ENCODE measurements at regions not wholly inside any gene's neighbourhood (a gene's known extent, or its start where the extent isn't known, plus 50 kb on each side); places are given as distances from the start of the nearest gene placed in this dataset.

- Histone ChIP-seq H3K27ac (no peak overlapping the region), H3K4me3 (no peak overlapping the region), H3K9me3 (no peaks in the 10 kb centered on the region), H3K36me3 (no peaks in the 10 kb centered on the region), H3K4me1 (no peaks in the 10 kb centered on the region), H3K27me3 (no peaks in the 10 kb centered on the region)
- no peak for DNase-seq (ENCODE audit: extremely low spot score in 2 of 2)
- TF ChIP-seq POLR2AphosphoS5 (IDR thresholded peaks at IDR 0.05; ENCODE audit: insufficient read depth in 1 of 2, low read depth in 1 of 2): no peak
- no peak for TF ChIP-seq CTCF (IDR thresholded peaks at IDR 0.05)
- no peak for TF ChIP-seq POLR2A (IDR thresholded peaks at IDR 0.05)
- intact Hi-C loops (cut with DNase I): no loop called here
Observed at GRCh38 chr1:75023005-75023404, 111.2 kb upstream of the LHX8 start.

- Histone ChIP-seq H3K4me3 (no peak overlapping the region), H3K27me3 (no peaks in the 10 kb centered on the region), H3K9me3 (no peaks in the 10 kb centered on the region), H3K36me3 (no peaks in the 10 kb centered on the region), H3K27ac (no peak overlapping the region), H3K4me1 (no peaks in the 10 kb centered on the region)
- intact Hi-C loops (cut with DNase I): no loop called here
- DNase-seq (ENCODE audit: extremely low spot score in 2 of 2): no peak
- TF ChIP-seq POLR2A (IDR thresholded peaks at IDR 0.05): no peak
- TF ChIP-seq POLR2AphosphoS5 (IDR thresholded peaks at IDR 0.05; ENCODE audit: insufficient read depth in 1 of 2, low read depth in 1 of 2): no peak
- no peak for TF ChIP-seq CTCF (IDR thresholded peaks at IDR 0.05)
Observed at GRCh38 chr1:75034376-75034775, 99.8 kb upstream of the LHX8 start.

GRCh38 chr1:75035536-75035935, 98.7 kb upstream of the LHX8 start:
- TF ChIP-seq CTCF (IDR thresholded peaks at IDR 0.05) (no peak), POLR2AphosphoS5 (IDR thresholded peaks at IDR 0.05; ENCODE audit: insufficient read depth in 1 of 2, low read depth in 1 of 2) (no peak), POLR2A (IDR thresholded peaks at IDR 0.05) (no peak)
- Histone ChIP-seq H3K9me3 (peaks cover 4% of the 10 kb centered on the region), H3K36me3 (no peaks in the 10 kb centered on the region), H3K27ac (no peak overlapping the region), H3K27me3 (no peaks in the 10 kb centered on the region), H3K4me3 (no peak overlapping the region), H3K4me1 (no peaks in the 10 kb centered on the region)
- DNase-seq (ENCODE audit: extremely low spot score in 2 of 2): no peak
- intact Hi-C loops (cut with DNase I): no loop called here

GRCh38 chr1:75053207-75053606, 81.0 kb upstream of the LHX8 start:
- Histone ChIP-seq H3K9me3 (no peaks in the 10 kb centered on the region), H3K4me3 (no peak overlapping the region), H3K27me3 (no peaks in the 10 kb centered on the region), H3K27ac (no peak overlapping the region), H3K36me3 (no peaks in the 10 kb centered on the region), H3K4me1 (no peaks in the 10 kb centered on the region)
- intact Hi-C loops (cut with DNase I): no loop called here
- DNase-seq (ENCODE audit: extremely low spot score in 2 of 2): no peak
- TF ChIP-seq POLR2A (IDR thresholded peaks at IDR 0.05) (no peak), CTCF (IDR thresholded peaks at IDR 0.05) (no peak), POLR2AphosphoS5 (IDR thresholded peaks at IDR 0.05; ENCODE audit: insufficient read depth in 1 of 2, low read depth in 1 of 2) (no peak)

- no peak for DNase-seq (ENCODE audit: extremely low spot score in 2 of 2)
- no peaks in the 10 kb centered on the region for H3K4me1 ChIP-seq
- no peak overlapping the region for H3K4me3 ChIP-seq
- H3K27me3 ChIP-seq: no peaks in the 10 kb centered on the region
- TF ChIP-seq CTCF (IDR thresholded peaks at IDR 0.05) (no peak), POLR2A (IDR thresholded peaks at IDR 0.05) (no peak), POLR2AphosphoS5 (IDR thresholded peaks at IDR 0.05; ENCODE audit: insufficient read depth in 1 of 2, low read depth in 1 of 2) (no peak)
- no peaks in the 10 kb centered on the region for H3K36me3 ChIP-seq
- H3K9me3 ChIP-seq: no peaks in the 10 kb centered on the region
- intact Hi-C loops (cut with DNase I): no loop called here
- H3K27ac ChIP-seq: no peak overlapping the region
Observed at GRCh38 chr1:75058424-75058823, 75.8 kb upstream of the LHX8 start.
